ENCODE measurements at regions not wholly inside any gene's neighbourhood (a gene's known extent, or its start where the extent isn't known, plus 50 kb on each side); places are given as distances from the start of the nearest gene placed in this dataset.

GRCh38 chr9:7735311-7735710 is 64.3 kb downstream of the DMAC1 start:
- Histone ChIP-seq H4K8ac (ENCODE audit: extremely low read depth, insufficient read depth, low read length) (no peak overlapping the region), H4K5ac (ENCODE audit: insufficient read length, low read depth, low read length) (no peak overlapping the region), H3K79me1 (ENCODE audit: low read depth, low read length) (no peaks in the 10 kb centered on the region), H3K79me2 (ENCODE audit: control insufficient read depth in 1 of 2, insufficient read depth in 2 of 2, low read length in 2 of 2) (no peaks in the 10 kb centered on the region), H3K27me3 (replicated peaks in 1 of 4; ENCODE audit: control insufficient read depth in 3 of 4, extremely low read depth in 1 of 4, insufficient read depth in 3 of 4, low read length in 3 of 4) (peaks cover 0 to 2% (median 0%) of the 10 kb centered on the region in 4 experiments; a peak in 1 of 7 replicates), H3K56ac (replicated peaks; ENCODE audit: insufficient read length, low read depth, low read length) (no peak overlapping the region), H3K9ac (replicated peaks in 1 of 4; ENCODE audit: extremely low read depth in 1 of 4, low read depth in 3 of 4, low read length in 3 of 4) (no peak overlapping the region), H3K4me1 (replicated peaks in 1 of 4; ENCODE audit: control insufficient read depth in 3 of 4, insufficient read depth in 4 of 4, low read length in 3 of 4) (peaks cover 0 to 3% (median 0%) of the 10 kb centered on the region in 4 experiments; a peak in 1 of 7 replicates), H2BK12ac (ENCODE audit: low read depth, low read length) (no peak overlapping the region), H3K4ac (replicated peaks; ENCODE audit: insufficient read length, low read depth, low read length) (no peak overlapping the region), H2AFZ (ENCODE audit: low read length) (no peak overlapping the region), H3K4me3 (ENCODE audit: extremely low read depth in 1 of 4, insufficient read depth in 2 of 4, low read depth in 3 of 4, low read length in 4 of 4) (no peak overlapping the region), H3K36me3 (ENCODE audit: control insufficient read depth in 2 of 4, insufficient read depth in 4 of 4, low read length in 3 of 4) (no peaks in the 10 kb centered on the region), H2BK20ac (ENCODE audit: low read length) (no peak overlapping the region), H3K27ac (ENCODE audit: low read depth, low read length) (no peak overlapping the region), H3K23me2 (ENCODE audit: low read depth, low read length) (no peaks in the 10 kb centered on the region), H2BK15ac (ENCODE audit: low read length) (no peak overlapping the region), H3K9me3 (ENCODE audit: insufficient read depth in 2 of 2, low read depth in 1 of 2, low read length in 1 of 2) (no peaks in the 10 kb centered on the region), H2AK5ac (ENCODE audit: low read depth, low read length) (no peak overlapping the region), H4K20me1 (replicated peaks in 1 of 2; ENCODE audit: control insufficient read depth in 1 of 2, insufficient read depth in 2 of 2, low read length in 2 of 2) (no peaks in the 10 kb centered on the region), H4K91ac (replicated peaks; ENCODE audit: insufficient read length, low read length) (no peak overlapping the region), H3K4me2 (ENCODE audit: insufficient read depth in 1 of 2, low read depth in 2 of 2, low read length in 2 of 2) (no peak overlapping the region), H2BK120ac (replicated peaks; ENCODE audit: low read depth, low read length) (no peak overlapping the region), H2BK5ac (ENCODE audit: low read depth, low read length) (no peak overlapping the region), H3K23ac (ENCODE audit: insufficient read length) (no peak overlapping the region), H3K14ac (ENCODE audit: insufficient read length) (no peak overlapping the region), H3K18ac (ENCODE audit: extremely low read depth, low read length) (no peak overlapping the region)
- CTCF ChIA-PET (ENCODE audit: partially characterized antibody) = no interaction called here
- DNase-seq (ENCODE audit: low read depth in 1 of 2, low spot score in 2 of 2) (no peak), FAIRE-seq (no peak)
- POLR2A ChIA-PET (ENCODE audit: partially characterized antibody) = no interaction called here
- 90% methylated on average over 2 of the region's 2 CpGs; no CpG with 5 or more reads in 1 of the 2 experiments for WGBS, 2 experiments (ENCODE audit: extremely low coverage in 1 of 2, insufficient coverage in 1 of 2, insufficient read length in 1 of 2, insufficient replicate concordance in 2 of 2, low coverage in 1 of 2, low lambda C conversion rate in 2 of 2, missing lambda C conversion rate in 1 of 2)
- no peak for TF ChIP-seq POU5F1 (IDR thresholded peaks at IDR 0.05; ENCODE audit: low read depth, low read length)

Data from H1 (cell line).